ENCODE measurements at regions not wholly inside any gene's neighbourhood (a gene's known extent, or its start where the extent isn't known, plus 50 kb on each side); places are given as distances from the start of the nearest gene placed in this dataset.

GRCh38 chr14:38404100-38404541 lies 148.2 kb upstream of the CLEC14A start:
- TF ChIP-seq CTCF (IDR thresholded peaks at IDR 0.05), result no peak
- H3K27me3 ChIP-seq, result no peaks in the 10 kb centered on the region
- H3K4me1 ChIP-seq, result no peaks in the 10 kb centered on the region
- ATAC-seq (no peak), DNase-seq (no peak)
- no peaks in the 10 kb centered on the region for H3K9me3 ChIP-seq
- no peak overlapping the region for H3K27ac ChIP-seq
- H3K36me3 ChIP-seq, result no peaks in the 10 kb centered on the region
- intact Hi-C loops (cut with DNase I), result no loop called here
- H3K4me3 ChIP-seq, result no peak overlapping the region

GRCh38 chr14:38400751-38401150 lies 144.9 kb upstream of the CLEC14A start:
- Histone ChIP-seq H3K27ac (no peak overlapping the region), H3K4me3 (no peak overlapping the region), H3K4me1 (no peaks in the 10 kb centered on the region), H3K36me3 (no peaks in the 10 kb centered on the region), H3K27me3 (no peaks in the 10 kb centered on the region), H3K9me3 (no peaks in the 10 kb centered on the region)
- intact Hi-C loops (cut with DNase I), result no loop called here
- ATAC-seq, result no peak
- no peak for TF ChIP-seq CTCF (IDR thresholded peaks at IDR 0.05)
- no peak for DNase-seq

GRCh38 chr14:38399652-38400051 lies 143.8 kb upstream of the CLEC14A start:
- no peak for TF ChIP-seq CTCF (IDR thresholded peaks at IDR 0.05)
- ATAC-seq, result no peak
- Histone ChIP-seq H3K4me3 (no peak overlapping the region), H3K9me3 (no peaks in the 10 kb centered on the region), H3K36me3 (no peaks in the 10 kb centered on the region), H3K4me1 (no peaks in the 10 kb centered on the region), H3K27ac (no peak overlapping the region), H3K27me3 (no peaks in the 10 kb centered on the region)
- intact Hi-C loops (cut with DNase I), result no loop called here
- DNase-seq, result no peak

- ATAC-seq (no peak), DNase-seq (no peak)
- no peaks in the 10 kb centered on the region for H3K4me1 ChIP-seq
- no peak for TF ChIP-seq CTCF (IDR thresholded peaks at IDR 0.05)
- no peaks in the 10 kb centered on the region for H3K9me3 ChIP-seq
- H3K27me3 ChIP-seq, result no peaks in the 10 kb centered on the region
- no peak overlapping the region for H3K4me3 ChIP-seq
- no peak overlapping the region for H3K27ac ChIP-seq
- H3K36me3 ChIP-seq, result no peaks in the 10 kb centered on the region
- intact Hi-C loops (cut with DNase I), result no loop called here
These were observed 138.9 kb upstream of the CLEC14A start for GRCh38 chr14:38394767-38395166.

GRCh38 chr14:38394064-38394463 lies 138.2 kb upstream of the CLEC14A start:
- Histone ChIP-seq H3K4me1 (no peaks in the 10 kb centered on the region), H3K4me3 (no peak overlapping the region), H3K27ac (no peak overlapping the region), H3K9me3 (no peaks in the 10 kb centered on the region), H3K27me3 (no peaks in the 10 kb centered on the region), H3K36me3 (no peaks in the 10 kb centered on the region)
- intact Hi-C loops (cut with DNase I), result no loop called here
- DNase-seq, result no peak
- ATAC-seq, result no peak
- no peak for TF ChIP-seq CTCF (IDR thresholded peaks at IDR 0.05)

Measured in left lung (tissue), 4 donors.